Kidney (tissue), 13 donors: ENCODE measurements at regions not wholly inside any gene's neighbourhood (a gene's known extent, or its start where the extent isn't known, plus 50 kb on each side); places are given as distances from the start of the nearest gene placed in this dataset.

Experiments
- DNase-seq, 5 donors: peaks; one replicate each; pipeline ENCODE4 v3.0.0-alpha.2; 2013 to 2020
- FAIRE-seq: peaks from 2 replicates; lab custom pipeline; 2012; peaks lifted over from hg19 to GRCh38; lab: Jason Lieb, UNC
- H3K27ac ChIP-seq, 2 donors: one replicate each; pipeline ENCODE4 v1.7.0; 2013; ENCODE audit warnings: low read depth in 2 of 2, low read length in 2 of 2, inconsistent platforms in 1 of 2
- H3K27me3 ChIP-seq: one replicate; pipeline ENCODE4 v1.7.1; 2013; ENCODE audit warnings: low read length, inconsistent platforms; ENCODE audit not compliant: control insufficient read depth, insufficient read depth
- H3K36me3 ChIP-seq, 3 donors: one replicate each; pipeline versions ENCODE4 v1.7.0 to v1.7.1; 2013; ENCODE audit warnings: low read length in 3 of 3, control low read depth in 1 of 3, inconsistent platforms in 1 of 3; ENCODE audit not compliant: insufficient read depth in 3 of 3, control insufficient read depth in 2 of 3
- H3K4me1 ChIP-seq, 3 donors: one replicate each; pipeline versions ENCODE4 v1.7.0 to v1.7.1; 2013; ENCODE audit warnings: low read length in 3 of 3, inconsistent platforms in 1 of 3, low read depth in 1 of 3; ENCODE audit not compliant: control insufficient read depth in 2 of 3, insufficient read depth in 2 of 3
- H3K4me3 ChIP-seq, 3 donors: one replicate each; pipeline versions ENCODE4 v1.7.0 to v1.8.1; 2013; ENCODE audit warnings: low read length in 3 of 3, control low read depth in 1 of 3, inconsistent platforms in 1 of 3
- H3K9ac ChIP-seq, 3 donors: one replicate each; pipeline versions ENCODE4 v1.7.0 to v1.7.1; 2013; ENCODE audit warnings: low read length in 3 of 3, control low read depth in 1 of 3, inconsistent platforms in 1 of 3
- H3K9me3 ChIP-seq, 3 donors: one replicate each; pipeline versions ENCODE4 v1.7.0 to v1.7.1; 2013; ENCODE audit warnings: low read length in 3 of 3, control low read depth in 1 of 3, inconsistent platforms in 1 of 3; ENCODE audit not compliant: control insufficient read depth in 2 of 3, insufficient read depth in 1 of 3
- CTCF ChIP-seq: IDR thresholded peaks from 3 replicates; pipeline ENCODE4 v1.5.1; 2012; ENCODE audit warnings: mild to moderate bottlenecking, moderate library complexity, borderline replicate concordance; ENCODE audit not compliant: insufficient read depth; ENCODE audit errors: extremely low read depth
- intact Hi-C: fragments of 100-400 bp; cut with DNase I; formaldehyde crosslinking; loops from one replicate; pipeline ENCODE4 v1.11.1; 2022
- donor health status: control.
- donor health status: control.
- donor health status: control.
- donor health status: control.
- donor health status: control.
- donor health status: DM: yes; HTN: yes; CAD: no.
- donor health status: Normal renal cell carcinoma (clear cell type).

DNA sequence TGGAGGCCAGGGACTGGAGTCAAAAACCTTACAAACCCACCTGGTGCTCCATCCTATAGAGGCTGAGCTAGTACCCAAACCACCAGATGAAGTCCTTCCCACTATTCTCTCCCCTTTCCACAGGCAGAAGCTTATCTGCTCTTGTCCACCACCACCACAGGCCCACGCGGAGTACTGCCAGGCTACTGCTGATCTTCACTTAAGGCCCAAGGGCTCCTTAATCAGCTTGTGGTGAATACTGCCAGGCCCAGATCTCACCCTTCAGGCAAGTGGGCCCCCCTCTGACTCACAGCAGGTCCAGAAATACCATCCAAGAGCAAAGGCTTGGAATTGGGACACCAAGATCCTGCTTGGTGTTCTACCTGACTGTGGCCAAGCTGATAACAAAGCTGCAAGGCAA is 598.1 kb upstream of the CBLB start:
- Histone ChIP-seq H3K9me3 (no peaks in the 10 kb centered on the region), H3K4me3 (no peak overlapping the region), H3K9ac (no peak overlapping the region), H3K27me3 (no peaks in the 10 kb centered on the region), H3K4me1 (no peaks in the 10 kb centered on the region), H3K27ac (no peak overlapping the region), H3K36me3 (no peaks in the 10 kb centered on the region)
- TF ChIP-seq CTCF: no peak
- DNase-seq: no peak
- FAIRE-seq: no peak
- intact Hi-C loops: no loop called here

DNA sequence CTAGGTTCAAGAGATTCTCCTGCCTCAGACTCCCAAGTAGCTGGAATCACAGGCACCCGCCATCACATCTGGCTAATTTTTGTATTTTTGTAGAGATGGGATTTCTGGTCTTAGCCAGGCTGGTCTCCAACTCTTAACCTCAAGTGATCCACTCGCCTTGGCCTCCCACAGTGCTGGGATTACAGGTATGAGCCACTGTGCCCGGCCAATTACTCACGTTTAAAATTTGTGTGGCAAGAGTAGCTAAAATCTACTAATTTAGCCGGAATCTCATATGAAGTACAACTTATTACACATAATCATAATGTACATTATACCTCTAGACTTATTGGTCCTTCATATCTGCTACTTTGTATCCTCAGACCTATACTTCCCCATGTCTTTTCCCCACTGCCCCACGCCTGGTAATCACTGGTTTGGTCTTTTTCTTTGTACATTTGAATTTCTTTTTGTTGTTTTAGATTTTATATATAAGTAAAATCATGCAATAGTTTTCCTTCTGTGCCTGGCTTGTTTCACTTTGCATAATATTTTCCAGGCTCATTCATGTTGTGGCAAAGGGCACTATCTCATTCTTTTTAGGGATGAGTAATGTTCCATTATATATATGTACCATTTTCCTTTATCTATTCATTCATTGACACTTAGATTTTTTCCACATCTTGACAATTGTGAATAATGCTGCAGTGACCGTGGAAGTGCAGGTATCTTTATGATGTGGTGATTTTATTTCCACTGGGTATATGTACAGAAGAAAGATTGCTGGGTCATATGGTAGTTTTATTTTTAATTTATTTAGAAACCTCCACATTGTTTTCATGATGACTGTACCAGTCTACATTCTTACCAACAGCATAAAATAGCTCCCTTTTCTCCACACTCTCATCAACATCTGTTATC is 605.0 kb upstream of the CBLB start:
- intact Hi-C loops: no loop called here
- TF ChIP-seq CTCF: no peak
- Histone ChIP-seq H3K27ac (no peak overlapping the region), H3K4me3 (no peak overlapping the region), H3K9ac (no peak overlapping the region), H3K9me3 (no peaks in the 10 kb centered on the region), H3K36me3 (no peaks in the 10 kb centered on the region), H3K4me1 (no peaks in the 10 kb centered on the region), H3K27me3 (no peaks in the 10 kb centered on the region)
- DNase-seq (no peak), FAIRE-seq (no peak)

- FAIRE-seq: no peak
Measured at GRCh38 chr3:106482451-106482850, 613.6 kb upstream of the CBLB start.

More at GRCh38 chr3:106482451-106482850, 613.6 kb upstream of the CBLB start:
- no peaks in the 10 kb centered on the region for H3K9me3 ChIP-seq
- intact Hi-C loops: no loop called here
- H3K27me3 ChIP-seq: no peaks in the 10 kb centered on the region
- H3K4me3 ChIP-seq: no peak overlapping the region
- no peak for DNase-seq
- TF ChIP-seq CTCF: no peak
- H3K36me3 ChIP-seq: no peaks in the 10 kb centered on the region
- no peaks in the 10 kb centered on the region for H3K4me1 ChIP-seq
- H3K9ac ChIP-seq: no peak overlapping the region
- no peak overlapping the region for H3K27ac ChIP-seq
